ENCODE measurements at regions not wholly inside any gene's neighbourhood (a gene's known extent, or its start where the extent isn't known, plus 50 kb on each side); places are given as distances from the start of the nearest gene placed in this dataset.

DNA sequence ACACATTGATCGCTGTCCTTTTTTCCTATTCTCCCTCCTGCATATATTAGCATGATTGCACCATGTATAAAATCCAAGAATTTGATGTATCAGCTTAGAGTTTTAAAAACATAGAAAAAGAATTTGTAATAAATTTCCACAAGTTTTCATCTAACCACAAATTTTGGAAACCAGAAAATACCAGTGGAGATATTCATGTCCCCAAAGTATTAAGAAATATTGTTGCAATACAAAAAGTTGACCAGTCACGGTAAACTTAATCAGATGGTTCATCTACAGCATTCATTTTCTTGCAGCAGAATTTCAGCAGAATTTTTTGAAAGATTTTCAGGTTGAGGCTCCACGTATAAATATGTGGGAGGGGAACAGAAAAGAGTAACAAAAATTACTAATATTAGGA lies 500.9 kb upstream of the MDFIC2 start (continued):
- TF ChIP-seq CXXC5 (CRISPR knock-in tag; IDR thresholded peaks at IDR 0.05) (no peak), HNRNPK (IDR thresholded peaks at IDR 0.05; ENCODE audit: low read depth, low read length, poor library complexity, severe bottlenecking) (no peak), RBM17 (IDR thresholded peaks at IDR 0.05; ENCODE audit: borderline replicate concordance, low read depth, low read length) (no peak), ZNF551 (CRISPR knock-in tag; IDR thresholded peaks at IDR 0.05) (no peak), HEY1 (CRISPR knock-in tag; IDR thresholded peaks at IDR 0.05; ENCODE audit: borderline replicate concordance) (no peak)
- TF ChIP-seq, protein P1, sequence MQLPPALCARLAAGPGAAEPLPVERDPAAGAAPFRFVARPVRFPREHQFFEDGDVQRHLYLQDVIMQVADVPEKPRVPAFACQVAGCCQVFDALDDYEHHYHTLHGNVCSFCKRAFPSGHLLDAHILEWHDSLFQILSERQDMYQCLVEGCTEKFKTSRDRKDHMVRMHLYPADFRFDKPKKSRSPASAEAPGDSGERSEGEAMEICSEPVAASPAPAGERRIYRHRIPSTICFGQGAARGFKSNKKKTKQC (CRISPR knock-in tag; IDR thresholded peaks at IDR 0.05): no peak

DNA sequence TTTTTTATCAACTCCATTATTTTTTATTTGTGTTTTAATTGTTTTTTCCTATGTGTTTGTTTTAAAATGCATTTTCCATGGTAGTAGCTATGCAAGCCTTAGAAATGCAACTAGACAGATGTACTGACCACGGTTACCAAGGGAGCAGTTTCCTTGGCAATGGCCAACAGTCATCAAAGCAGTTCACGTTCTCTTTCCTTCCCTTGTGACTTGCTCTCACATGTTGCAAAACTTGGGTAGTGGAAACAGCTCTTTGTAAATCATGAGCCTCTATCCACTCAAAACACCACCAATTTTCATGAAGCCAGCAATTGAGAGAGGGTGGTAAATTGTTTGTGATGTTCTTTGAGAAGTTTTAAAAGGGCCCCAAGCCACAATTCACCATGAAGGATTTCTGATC lies 499.4 kb upstream of the MDFIC2 start:
- Histone ChIP-seq H3K9me1 (ENCODE audit: control insufficient read depth, insufficient read depth, low read length) (no peaks in the 10 kb centered on the region), H3K9ac (ENCODE audit: insufficient read depth in 1 of 2, low read depth in 2 of 2, low read length in 2 of 2) (no peak overlapping the region), H2AFZ (ENCODE audit: low read depth, low read length) (no peak overlapping the region), H3K27me3 (ENCODE audit: control insufficient read depth in 2 of 2, insufficient read depth in 2 of 2, low read length in 2 of 2) (no peaks in the 10 kb centered on the region), H3K79me2 (ENCODE audit: control insufficient read depth, insufficient read depth, low read length) (no peaks in the 10 kb centered on the region), H3K36me3 (ENCODE audit: control insufficient read depth, insufficient read depth, low read length) (no peaks in the 10 kb centered on the region), H4K20me1 (replicated peaks; ENCODE audit: control insufficient read depth, insufficient read depth, low read length) (no peaks in the 10 kb centered on the region), H3K4me2 (ENCODE audit: insufficient read depth, low read length) (no peak overlapping the region), H3K4me3 (no peak overlapping the region), H3K27ac (ENCODE audit: extremely low read depth, low read depth, low read length) (no peak overlapping the region), H3K9me3 (replicated peaks; ENCODE audit: control insufficient read depth, insufficient read depth, low read depth, low read length) (no peaks in the 10 kb centered on the region), H3K4me1 (replicated peaks in 1 of 2; ENCODE audit: control insufficient read depth in 2 of 2, insufficient read depth in 2 of 2, low read length in 2 of 2) (no peaks in the 10 kb centered on the region)
- TF ChIP-seq RFX1 (IDR thresholded peaks at IDR 0.05): peak; percentile 40
- TF ChIP-seq, protein P2, sequence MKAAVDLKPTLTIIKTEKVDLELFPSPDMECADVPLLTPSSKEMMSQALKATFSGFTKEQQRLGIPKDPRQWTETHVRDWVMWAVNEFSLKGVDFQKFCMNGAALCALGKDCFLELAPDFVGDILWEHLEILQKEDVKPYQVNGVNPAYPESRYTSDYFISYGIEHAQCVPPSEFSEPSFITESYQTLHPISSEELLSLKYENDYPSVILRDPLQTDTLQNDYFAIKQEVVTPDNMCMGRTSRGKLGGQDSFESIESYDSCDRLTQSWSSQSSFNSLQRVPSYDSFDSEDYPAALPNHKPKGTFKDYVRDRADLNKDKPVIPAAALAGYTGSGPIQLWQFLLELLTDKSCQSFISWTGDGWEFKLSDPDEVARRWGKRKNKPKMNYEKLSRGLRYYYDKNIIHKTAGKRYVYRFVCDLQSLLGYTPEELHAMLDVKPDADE (conservative IDR thresholded peaks at IDR 0.05; ENCODE audit: control insufficient read depth, low read depth, low read length): no peak
- ChIA-PET POLR2A (no interaction called here), CTCF (ENCODE audit: low intra/inter-chr PET ratio) (no interaction called here)
- 0% methylated on average over 1 of the region's 2 CpGs for WGBS (ENCODE audit: insufficient coverage, low coverage, missing lambda C conversion rate)
- in situ Hi-C loops (cut with MboI): no loop called here
- intact Hi-C loops (cut with micrococcal nuclease): no loop called here
- DNase-seq (ENCODE audit: extremely low read depth in 1 of 4, low spot score in 3 of 4): no peak
- no peak for ATAC-seq
- no TSS peak for BruUV-seq (replicated peaks)
- no peak for FAIRE-seq
